Neural progenitor cell (in vitro differentiated cells): ENCODE measurements at regions not wholly inside any gene's neighbourhood (a gene's known extent, or its start where the extent isn't known, plus 50 kb on each side); places are given as distances from the start of the nearest gene placed in this dataset.

Experiments used
- DNase-seq: peaks from one replicate; pipeline ENCODE4 v3.0.0-alpha.2; 2016; ENCODE audit warnings: low spot score
- H2AFZ ChIP-seq: fragments of 200-600 bp; sonication (generic); replicated peaks from 2 replicates; pipeline ENCODE4 v1.6.1; 2016; ENCODE audit warnings: antibody characterized with exemption
- H3F3A ChIP-seq: fragments of 200-600 bp; sonication (generic); 2 replicates; pipeline ENCODE4 v1.6.1; 2016; ENCODE audit warnings: antibody characterized with exemption, low read depth
- H3K27ac ChIP-seq: fragments of 200-600 bp; sonication (generic); 2 replicates; pipeline ENCODE4 v1.5.1; 2016; ENCODE audit warnings: mild to moderate bottlenecking
- H3K27me3 ChIP-seq: fragments of 200-600 bp; sonication (generic); 2 replicates; pipeline ENCODE4 v1.6.1; 2016; ENCODE audit warnings: mild to moderate bottlenecking, moderate library complexity
- H3K36me3 ChIP-seq: fragments of 200-600 bp; sonication (generic); 2 replicates; pipeline ENCODE4 v1.5.1; 2016
- H3K4me1 ChIP-seq: fragments of 200-600 bp; sonication (generic); 2 replicates; pipeline ENCODE4 v1.6.1; 2016; ENCODE audit warnings: mixed run types
- H3K4me2 ChIP-seq: fragments of 200-600 bp; sonication (generic); 2 replicates; pipeline ENCODE4 v1.6.1; 2016
- H3K4me3 ChIP-seq: fragments of 200-600 bp; sonication (generic); 2 replicates; pipeline ENCODE4 v1.5.1; 2016
- H3K79me2 ChIP-seq: fragments of 200-600 bp; sonication (generic); 2 replicates; pipeline ENCODE4 v1.6.1; 2016; ENCODE audit warnings: low read depth
- H3K9ac ChIP-seq: fragments of 200-600 bp; sonication (generic); 2 replicates; pipeline ENCODE4 v1.6.1; 2016
- H3K9me3 ChIP-seq: fragments of 200-600 bp; sonication (generic); 2 replicates; pipeline ENCODE4 v1.5.1; 2016; ENCODE audit warnings: low read depth
- H4K20me1 ChIP-seq: fragments of 200-600 bp; sonication (generic); 2 replicates; pipeline ENCODE4 v1.6.1; 2016; ENCODE audit warnings: low read depth
- H3K27ac Mint-ChIP-seq: 3 replicates; pipeline ENCODE4 v1.8.0; 2021; ENCODE audit warnings: mixed read lengths
- H3K27me3 Mint-ChIP-seq: 2 replicates; pipeline ENCODE4 v1.8.0; 2022; ENCODE audit warnings: low read depth, mild to moderate bottlenecking, inconsistent platforms, moderate library complexity, mixed read lengths; ENCODE audit not compliant: insufficient read depth
- H3K36me3 Mint-ChIP-seq: 3 replicates; pipeline ENCODE4 v1.8.0; 2021; ENCODE audit warnings: mixed read lengths
- H3K4me1 Mint-ChIP-seq: 3 replicates; pipeline ENCODE4 v1.8.0; 2021; ENCODE audit warnings: mixed read lengths
- H3K4me3 Mint-ChIP-seq: 3 replicates; pipeline ENCODE4 v1.8.0; 2021; ENCODE audit warnings: mild to moderate bottlenecking, moderate library complexity, mixed read lengths
- H3K9me3 Mint-ChIP-seq: 3 replicates; pipeline ENCODE4 v1.8.0; 2020; ENCODE audit warnings: mixed read lengths
- CTCF ChIP-seq: fragments of 200-600 bp; sonication (generic); IDR thresholded peaks from 2 replicates; pipeline ENCODE4 v1.5.1; 2017; ENCODE audit warnings: antibody characterized with exemption, mild to moderate bottlenecking
- EZH2 ChIP-seq: fragments of 200-600 bp; sonication (generic); IDR thresholded peaks from 2 replicates; pipeline ENCODE4 v1.6.1; 2017; ENCODE audit warnings: antibody characterized with exemption, mild to moderate bottlenecking, moderate library complexity
- EZH2phosphoT487 ChIP-seq: fragments of 200-600 bp; sonication (generic); IDR thresholded peaks from 2 replicates; pipeline ENCODE4 v1.6.1; 2017; ENCODE audit warnings: antibody characterized with exemption

- Mint-ChIP-seq H3K4me1 (no peaks in the 10 kb centered on the region), H3K36me3 (no peaks in the 10 kb centered on the region), H3K9me3 (no peaks in the 10 kb centered on the region), H3K27ac (no peak overlapping the region), H3K4me3 (no peak overlapping the region), H3K27me3 (peaks cover 8% of the 10 kb centered on the region)
- Histone ChIP-seq H3K79me2 (no peaks in the 10 kb centered on the region), H3K27ac (no peak overlapping the region), H3F3A (no peaks in the 10 kb centered on the region), H3K36me3 (no peaks in the 10 kb centered on the region), H3K4me3 (no peak overlapping the region), H3K4me1 (no peaks in the 10 kb centered on the region), H2AFZ (no peak overlapping the region), H3K27me3 (no peaks in the 10 kb centered on the region), H3K9me3 (no peaks in the 10 kb centered on the region), H3K4me2 (no peak overlapping the region), H3K9ac (no peak overlapping the region), H4K20me1 (no peaks in the 10 kb centered on the region)
- DNase-seq: no peak
- TF ChIP-seq EZH2phosphoT487 (no peak), CTCF (no peak), EZH2 (no peak)
Observed at GRCh38 chr4:176627916-176628315, 164.8 kb downstream of the VEGFC start.

- H3K9me3 Mint-ChIP-seq: no peaks in the 10 kb centered on the region
- H3K27me3 Mint-ChIP-seq: peaks cover 8% of the 10 kb centered on the region
- H3K36me3 Mint-ChIP-seq: no peaks in the 10 kb centered on the region
- H3K9me3 ChIP-seq: no peaks in the 10 kb centered on the region
- no peak overlapping the region for H3K4me2 ChIP-seq
- DNase-seq: no peak
- H3K27ac Mint-ChIP-seq: no peak overlapping the region
- no peak overlapping the region for H3K4me3 ChIP-seq
- no peak overlapping the region for H3K27ac ChIP-seq
- no peaks in the 10 kb centered on the region for H4K20me1 ChIP-seq
- H2AFZ ChIP-seq: no peak overlapping the region
- H3K4me1 ChIP-seq: no peaks in the 10 kb centered on the region
- H3K4me1 Mint-ChIP-seq: no peaks in the 10 kb centered on the region
- TF ChIP-seq EZH2phosphoT487 (no peak), EZH2 (no peak), CTCF (no peak)
- no peaks in the 10 kb centered on the region for H3K79me2 ChIP-seq
- H3K4me3 Mint-ChIP-seq: no peak overlapping the region
- H3K36me3 ChIP-seq: no peaks in the 10 kb centered on the region
- no peak overlapping the region for H3K9ac ChIP-seq
- no peaks in the 10 kb centered on the region for H3K27me3 ChIP-seq
- no peaks in the 10 kb centered on the region for H3F3A ChIP-seq
Observed at GRCh38 chr4:176631611-176632010, 161.1 kb downstream of the VEGFC start.
